ENCODE measurements at regions not wholly inside any gene's neighbourhood (a gene's known extent, or its start where the extent isn't known, plus 50 kb on each side); places are given as distances from the start of the nearest gene placed in this dataset.

DNA sequence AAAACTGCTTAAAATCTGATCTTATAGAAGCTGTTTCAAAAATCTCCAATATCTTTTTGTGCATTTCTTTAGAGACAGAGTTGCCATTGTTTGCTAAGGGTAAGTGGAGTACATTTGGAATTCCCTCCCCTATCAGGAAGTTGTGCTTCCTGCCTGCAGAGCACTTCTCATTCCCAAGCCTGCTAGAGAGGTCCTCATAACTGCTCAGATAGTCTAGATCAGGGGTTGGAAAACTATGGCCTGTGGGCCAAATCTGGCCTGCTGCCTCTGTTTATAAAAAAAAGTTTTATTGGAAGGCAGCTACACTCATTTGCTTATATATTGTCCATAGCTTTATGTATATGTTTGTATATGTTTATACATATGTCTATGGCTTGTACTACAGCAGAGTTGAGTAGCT is 333.7 kb upstream of the PROK2 start:
- DNase-seq, result no peak

DNA sequence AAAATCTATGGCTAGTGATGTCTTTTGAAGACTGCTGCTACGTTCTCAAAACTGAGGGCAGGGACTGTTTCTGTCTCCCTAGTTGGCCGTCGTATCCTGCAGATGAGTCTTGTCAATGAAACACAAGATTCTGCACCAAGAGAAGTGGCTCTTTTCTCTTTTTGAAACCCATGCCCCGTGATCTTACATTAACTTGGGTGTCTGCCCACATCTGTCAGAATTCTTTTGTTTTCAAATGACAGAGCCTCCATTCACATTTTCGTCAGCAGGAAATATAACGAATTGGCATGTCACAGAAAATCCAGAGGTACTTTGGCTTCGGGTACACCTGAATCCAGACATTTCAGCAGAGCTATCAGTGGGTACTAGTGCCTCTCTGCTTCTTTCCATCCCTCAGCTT is 331.3 kb upstream of the PROK2 start:
- no peak for DNase-seq

DNA sequence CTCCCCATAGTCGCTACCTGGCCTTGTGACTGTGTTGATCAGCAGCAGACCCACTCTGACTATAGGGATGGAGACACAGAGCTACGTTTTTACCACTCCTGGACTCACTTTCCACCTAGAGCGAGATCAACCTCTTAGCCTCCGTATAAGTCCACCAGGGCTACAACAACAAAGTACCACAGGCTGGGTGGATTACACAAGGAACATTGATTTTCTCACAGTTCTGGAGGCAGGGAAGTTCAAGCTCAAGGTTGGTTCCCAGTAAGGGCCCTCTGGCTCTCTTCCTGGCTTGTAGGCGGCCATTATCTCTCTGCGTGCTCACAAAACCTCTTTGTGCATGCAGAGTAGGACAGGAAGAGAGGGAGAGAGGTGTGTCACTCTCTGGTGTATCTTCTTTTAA is 330.4 kb upstream of the PROK2 start:
- no peak for DNase-seq

DNA sequence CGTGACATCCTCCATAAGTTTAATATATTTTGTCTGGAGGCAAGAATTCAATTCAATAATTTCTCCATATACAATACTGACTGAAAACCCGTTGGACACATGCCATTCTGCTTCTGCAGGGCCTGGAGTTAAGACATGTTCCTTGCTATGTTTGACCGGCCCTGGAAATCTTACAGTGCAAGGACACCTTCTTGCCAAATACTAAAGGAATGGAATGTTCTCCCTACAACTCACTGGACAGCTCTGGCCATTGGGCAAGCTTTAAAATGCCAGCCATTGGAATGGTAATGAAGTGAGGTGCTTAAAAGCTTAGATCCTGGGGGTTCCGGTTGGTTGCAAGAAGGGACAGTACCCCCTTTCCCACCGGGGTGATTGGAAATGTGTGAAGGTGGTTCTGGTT is 329.8 kb upstream of the PROK2 start:
- no peak for DNase-seq

DNA sequence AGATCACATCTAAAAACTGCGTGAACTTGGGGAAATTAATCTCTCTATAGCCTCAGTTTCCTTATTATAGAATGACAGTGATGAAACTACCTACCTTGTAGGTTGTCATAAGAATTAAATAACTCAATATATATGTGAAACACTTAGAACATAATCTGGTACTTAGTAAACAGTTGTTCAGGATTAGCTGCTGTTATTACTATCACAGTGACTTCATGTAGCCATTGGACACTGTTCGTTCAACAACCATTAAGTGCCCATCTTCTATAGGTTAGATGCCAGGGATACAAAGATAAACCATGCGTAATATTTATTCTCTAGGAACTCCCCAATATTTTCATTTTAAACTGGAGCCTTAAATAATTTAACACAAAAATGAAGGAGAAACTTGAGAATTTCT is 329.0 kb upstream of the PROK2 start:
- no peak for DNase-seq

DNA sequence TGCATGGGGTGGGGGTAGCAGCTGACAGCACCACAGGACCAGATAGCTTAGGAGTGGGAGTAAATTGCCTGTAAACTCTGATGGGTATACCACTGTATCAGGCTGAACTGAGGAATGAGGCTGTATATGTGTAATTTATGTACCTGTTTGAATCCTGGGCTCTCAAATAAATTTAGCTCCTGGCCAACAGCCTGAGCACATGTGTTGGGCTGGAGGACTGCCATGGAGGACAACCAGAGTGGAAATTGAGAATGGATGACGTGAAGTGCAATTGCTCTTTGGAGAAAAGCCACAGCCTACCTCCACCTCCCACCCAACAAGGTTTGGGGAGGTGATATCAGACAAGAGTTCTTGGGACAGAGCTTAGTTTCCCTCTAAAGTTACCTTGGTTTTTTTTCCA is 328.6 kb upstream of the PROK2 start:
- no peak for DNase-seq

DNA sequence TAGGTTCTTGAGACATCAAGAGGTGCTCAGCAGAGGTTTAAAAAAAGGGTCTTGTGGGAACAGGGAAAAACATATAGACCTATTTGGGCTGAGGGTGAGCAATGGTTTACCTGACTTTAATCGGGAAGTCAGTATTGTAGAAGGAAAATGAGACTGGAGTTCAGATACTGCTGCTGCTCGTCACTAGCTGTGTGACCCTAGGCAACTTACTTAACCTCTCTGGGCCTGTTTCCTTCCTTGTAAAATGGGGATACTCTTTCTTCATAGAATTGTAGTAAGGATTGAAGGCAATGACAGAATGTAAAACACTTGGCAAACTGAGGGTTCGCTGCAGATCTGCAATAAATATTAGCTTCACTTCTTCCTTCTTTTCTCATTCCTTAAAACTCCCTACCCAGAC is 327.5 kb upstream of the PROK2 start:
- DNase-seq, result no peak

DNA sequence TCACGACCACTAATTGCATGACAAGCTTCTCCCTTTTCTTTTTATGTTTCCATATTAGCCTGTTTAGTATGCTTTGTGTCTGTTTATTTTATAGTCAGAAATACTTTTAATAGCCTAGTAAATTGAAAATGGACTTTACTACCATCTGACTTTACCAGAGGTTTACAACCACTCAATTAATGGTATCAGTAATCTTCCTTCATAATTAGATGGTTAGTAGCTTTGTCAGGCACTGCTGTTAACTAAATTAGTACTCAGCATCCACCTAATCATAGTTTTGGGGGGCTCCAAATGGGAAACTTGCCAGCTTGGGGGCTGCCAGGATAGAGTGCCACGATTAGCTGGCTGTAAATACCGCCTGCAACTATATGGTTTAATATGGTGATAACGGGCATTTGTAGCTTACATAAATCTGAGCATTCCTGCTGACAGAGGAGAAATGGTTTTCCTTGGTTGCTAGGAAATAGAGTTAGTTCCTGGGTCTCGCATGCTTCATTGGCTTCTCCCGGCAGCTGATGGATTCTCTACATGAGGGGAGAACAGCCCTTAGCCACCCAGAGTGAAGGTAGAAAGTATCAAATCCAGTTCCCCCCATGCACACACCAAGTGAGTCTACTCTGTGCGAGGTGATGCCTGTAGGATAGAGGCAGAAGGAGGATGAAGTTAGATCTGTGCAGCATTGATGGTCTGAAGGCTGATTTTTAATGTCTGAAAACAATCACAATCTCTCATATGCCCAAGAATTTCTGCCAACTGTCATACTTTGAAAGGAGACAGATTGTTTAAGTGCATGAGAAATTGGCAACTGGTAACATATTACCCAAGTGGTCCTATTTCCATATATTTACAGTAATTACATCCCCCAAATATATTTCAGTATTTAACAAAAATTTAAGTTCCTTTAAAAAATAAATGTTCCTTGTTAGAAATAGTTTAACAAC is 326.6 kb upstream of the PROK2 start:
- no peak for DNase-seq

DNA sequence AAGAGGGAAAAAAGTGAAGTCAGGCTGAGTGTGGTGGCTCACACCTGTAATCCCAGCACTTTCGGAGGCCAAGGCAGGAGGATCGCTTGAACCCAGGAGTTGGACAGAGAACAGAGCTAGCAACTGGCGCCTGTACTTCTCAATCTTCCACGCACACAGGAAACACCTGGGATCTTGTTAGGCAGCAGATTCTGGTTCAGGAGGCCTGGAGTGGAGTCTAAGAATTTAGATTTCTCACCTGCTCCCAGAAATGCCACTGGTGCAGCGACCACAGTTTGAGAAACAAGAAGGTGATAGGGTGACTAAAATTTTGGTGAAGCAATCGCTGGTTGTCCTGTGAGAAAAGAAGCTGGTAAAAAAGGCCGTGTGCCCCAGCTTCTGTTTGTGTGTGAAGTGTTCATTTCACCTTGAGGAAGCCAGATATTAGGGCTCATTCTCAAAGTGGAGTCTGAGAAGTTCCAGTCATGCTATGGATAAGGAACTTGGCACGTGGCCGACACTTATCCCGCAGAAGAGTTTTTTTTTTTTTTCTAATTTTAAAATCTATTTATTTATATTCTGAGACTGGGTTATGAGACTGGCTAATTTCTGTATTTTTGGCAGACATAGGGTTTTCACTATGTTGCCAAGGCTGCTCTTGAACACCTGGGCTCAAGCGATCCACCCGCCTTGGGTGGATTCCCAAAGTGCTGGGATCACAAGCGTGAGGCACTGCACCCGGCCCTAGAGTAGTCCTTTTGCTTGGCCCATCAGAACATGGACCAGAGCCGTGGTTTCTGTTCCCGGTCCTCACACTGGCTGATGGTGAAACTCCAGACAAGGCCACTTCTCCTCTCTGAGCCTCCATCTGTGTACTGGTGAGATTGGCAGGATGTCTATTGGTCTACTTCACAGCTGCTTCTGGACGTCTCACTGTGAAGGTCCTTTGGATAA is 324.6 kb upstream of the PROK2 start:
- DNase-seq, result no peak

DNA sequence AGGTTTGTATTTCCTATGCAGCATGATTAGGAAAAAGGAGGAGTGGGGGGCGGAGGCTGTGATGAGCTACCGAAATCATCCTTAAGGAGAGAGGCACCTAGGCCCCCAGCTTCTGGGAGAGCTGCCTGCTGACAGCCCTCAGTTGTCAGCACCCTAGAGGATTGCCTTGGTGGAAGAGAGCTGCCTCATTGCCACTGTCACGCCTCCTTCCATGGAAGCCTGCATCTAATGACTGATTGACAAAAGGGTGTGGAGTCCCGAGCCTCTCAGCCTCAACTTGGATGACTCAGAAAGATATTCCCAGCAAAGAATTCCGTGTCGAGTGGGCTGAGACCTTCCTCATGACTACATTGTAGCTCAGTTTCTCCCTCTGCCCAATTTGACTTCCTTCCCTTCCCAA is 320.4 kb upstream of the PROK2 start:
- no peak for DNase-seq

DNA sequence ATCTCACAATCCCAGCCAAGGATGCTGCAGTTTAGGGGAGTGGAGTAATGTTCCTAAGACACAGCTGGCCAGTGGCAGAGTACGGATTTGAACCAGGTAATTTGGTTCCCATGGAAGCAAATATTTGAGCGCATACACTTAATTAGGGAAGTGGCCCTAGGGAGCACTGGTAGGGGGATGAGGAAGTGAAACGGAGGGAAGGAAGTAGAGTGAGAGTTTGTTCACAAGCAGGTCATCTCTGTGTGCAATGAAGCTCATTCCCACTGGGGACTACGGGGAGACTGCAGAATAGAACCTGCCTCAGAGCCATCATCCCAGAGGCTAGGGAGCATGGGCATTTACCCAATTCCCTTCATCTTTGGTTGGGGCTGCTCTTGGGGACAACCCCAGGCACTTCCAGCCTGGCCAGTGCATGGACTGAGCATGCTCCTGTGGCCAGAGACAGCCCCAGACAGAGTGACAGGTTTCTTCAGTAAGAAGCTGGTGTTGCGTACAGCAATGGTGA is 317.2 kb upstream of the PROK2 start:
- no peak for DNase-seq

DNA sequence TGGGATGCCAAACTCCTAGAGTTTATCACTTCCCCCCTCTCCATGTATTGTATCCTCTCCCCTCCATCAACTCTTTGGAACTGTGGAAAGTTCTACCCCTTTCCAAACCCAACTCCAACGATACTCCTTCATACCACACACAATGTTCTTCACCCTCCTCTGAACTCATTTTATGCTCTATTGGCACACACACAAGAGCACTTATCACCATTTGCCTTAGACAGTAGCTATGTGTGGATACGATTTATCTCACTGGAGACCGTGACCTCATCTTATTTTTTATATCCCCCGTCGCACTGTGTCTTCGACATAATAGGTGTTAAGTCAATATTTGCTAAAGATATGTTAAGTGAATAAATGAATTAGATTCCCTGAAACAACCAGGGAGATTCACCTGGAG is 316.5 kb upstream of the PROK2 start:
- DNase-seq, result no peak

DNA sequence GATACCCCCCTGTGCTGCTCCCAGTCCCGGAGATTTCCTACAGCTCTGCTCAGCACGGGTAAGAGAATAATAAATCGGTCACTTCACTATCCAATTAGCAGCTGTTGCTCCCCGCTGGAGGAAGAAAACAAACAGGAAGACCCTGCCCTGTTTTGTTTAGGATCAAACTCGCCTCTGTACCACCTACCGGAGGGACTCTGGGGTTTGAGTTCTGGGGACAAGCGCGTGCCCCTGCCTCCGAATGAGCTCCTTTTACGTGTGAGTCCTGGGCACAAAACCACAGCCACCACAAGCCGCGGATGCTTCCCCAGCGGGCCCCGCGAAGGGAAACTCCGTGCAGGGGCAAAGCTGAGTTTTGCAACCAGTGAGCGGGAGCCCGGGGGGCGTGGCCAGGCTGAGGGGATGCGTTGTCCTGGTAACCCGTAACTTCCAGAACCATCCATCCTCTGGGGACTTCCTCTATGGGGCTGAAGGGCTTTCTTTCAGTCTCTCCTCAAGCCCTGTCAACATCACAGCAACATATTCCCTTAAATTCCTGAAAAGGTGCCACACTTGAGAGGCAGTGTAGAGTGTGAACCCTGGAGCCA is 315.7 kb upstream of the PROK2 start:
- peak; percentile 44 for DNase-seq

DNA sequence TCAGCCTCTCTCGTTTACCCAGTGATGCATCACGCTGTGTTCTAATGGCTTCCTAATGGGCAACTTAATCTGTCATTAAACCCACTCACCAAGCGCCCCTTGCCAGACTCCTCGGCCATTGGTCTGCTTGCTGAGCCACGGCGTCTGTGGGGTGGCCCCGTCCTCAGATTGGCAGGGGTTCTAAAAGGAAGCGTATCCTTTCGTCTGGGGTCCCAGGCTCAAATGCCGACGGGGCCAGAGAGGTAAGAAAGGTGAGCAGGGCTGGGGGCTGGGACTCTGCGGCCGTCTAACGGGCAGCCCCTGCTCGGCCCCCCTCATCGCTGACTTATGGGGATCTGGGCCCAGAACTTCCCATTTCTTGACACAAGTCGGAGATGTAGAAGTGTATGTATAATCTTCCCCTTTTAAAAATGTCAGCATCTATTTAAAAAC is 315.1 kb upstream of the PROK2 start:
- DNase-seq, result no peak

DNA sequence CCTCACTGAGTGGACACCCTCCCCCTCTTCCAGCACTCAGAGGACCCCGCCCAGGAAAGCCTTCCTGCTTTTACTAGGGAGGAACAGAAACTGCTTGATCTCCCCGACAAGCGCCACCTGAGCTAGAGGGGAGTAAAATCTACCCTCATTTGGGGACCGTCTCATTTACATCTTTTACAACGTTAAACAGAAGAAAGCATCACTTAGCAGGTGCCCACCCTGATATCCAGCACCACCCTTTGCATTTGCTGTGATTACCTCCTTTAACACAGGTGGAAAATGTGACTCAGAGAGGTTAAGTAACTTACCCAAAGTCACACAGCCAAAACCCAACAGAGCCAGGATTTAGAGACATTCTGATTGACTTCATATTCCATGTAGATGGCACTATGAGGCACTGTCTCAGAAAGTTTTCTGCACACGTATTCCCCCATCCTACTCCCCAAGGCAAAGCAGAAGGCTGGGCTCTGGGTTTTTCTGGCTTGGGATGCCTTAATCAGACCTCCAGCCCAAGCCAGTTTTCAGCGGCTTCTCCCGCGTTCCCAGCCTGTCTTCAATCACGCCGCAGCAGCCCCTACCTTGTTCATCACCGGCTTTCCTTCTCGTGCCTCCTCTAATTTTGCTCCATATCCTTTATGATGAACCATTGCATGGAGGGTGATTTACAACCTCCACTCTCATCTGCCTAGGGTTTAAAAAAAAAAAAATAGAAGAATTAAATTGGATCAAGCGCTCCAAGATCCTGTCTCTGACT is 314.6 kb upstream of the PROK2 start:
- DNase-seq, result no peak

DNA sequence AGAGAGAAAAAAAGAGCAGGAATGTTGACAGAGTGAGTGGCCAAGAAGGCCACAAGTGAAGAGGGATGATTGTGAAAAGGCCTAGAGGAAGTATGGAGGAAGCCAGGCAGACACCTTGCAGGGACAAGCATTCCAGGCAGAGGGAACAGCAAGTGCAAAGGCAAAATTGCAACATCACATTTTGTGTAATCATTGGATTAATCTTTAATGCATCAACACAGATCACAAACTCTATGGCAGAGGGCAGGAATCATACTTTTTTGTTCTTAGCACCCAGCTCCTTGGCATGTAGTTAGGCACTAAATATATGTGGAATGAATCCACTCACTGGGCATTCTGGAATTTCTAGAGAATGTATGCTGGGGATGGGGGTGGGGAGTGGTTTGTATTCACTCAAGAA is 312.1 kb upstream of the PROK2 start:
- DNase-seq, result no peak

DNA sequence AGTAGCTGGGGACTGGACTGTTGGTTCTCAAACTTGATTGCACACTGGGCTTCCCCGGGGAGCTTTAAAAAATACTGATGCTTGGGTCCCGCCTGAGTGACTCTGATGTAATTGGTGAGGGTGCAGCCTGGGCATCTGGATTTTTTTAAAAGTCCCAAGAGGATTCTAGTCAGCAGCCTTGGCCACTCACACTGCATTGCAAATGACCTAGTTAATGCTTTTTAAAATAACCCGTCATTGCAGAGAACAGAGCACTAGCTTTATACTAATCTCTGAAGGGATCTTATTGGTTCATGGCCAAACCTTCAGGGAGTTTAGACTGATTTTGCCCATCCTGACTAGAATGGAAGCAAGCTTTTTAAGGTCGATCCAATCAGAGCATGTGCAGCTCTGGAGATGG is 310.6 kb upstream of the PROK2 start:
- DNase-seq, result no peak

DNA sequence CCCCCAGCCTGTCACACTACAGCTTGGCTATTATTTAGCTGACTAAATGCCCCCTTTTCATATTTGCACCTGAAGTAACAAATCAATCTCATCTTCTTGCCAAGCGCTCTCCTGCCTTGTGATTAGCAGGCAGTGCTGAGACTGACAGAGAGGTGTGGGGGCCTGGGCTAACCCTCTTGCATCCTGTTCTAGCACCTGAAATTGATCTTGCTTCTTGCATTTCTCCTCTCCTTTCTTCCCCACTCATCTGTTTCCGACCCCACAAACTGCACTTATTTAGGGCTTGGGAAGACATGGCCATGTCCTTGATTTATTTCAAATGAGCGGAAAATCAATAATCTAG is 309.0 kb upstream of the PROK2 start:
- DNase-seq, result no peak

DNA sequence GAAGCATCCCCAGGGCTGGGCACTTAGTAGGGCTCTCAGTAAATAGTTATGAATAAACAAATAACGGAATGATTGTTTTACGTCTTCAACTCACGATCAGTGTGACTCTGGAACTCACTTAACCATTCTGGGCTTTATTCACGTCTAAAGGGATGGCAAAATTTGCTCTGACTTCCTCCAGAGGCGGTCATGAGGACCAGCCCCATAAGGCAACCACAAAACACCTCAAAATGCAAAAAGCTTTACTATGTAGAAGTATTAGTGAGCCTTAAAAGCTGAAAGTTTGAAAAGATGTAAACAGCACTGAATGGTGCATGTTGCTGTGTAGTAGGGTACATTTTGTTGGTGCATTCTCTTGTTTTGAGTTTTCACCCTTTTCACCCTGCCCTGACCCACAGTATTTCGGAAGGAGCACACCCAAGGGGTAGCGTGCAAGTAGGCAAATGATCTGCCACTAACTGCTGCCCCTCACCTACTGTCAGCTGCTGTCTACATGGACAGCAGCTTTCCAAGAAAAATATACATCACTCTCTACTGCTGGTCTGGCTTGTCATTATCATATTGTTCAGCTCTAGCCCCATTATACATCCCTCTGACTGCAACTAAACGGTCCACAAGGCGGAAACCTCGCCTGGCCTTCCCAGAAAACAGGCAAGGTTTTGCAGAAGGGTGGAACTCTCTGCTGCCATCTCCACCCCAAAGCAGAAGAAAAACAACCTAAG is 308.5 kb upstream of the PROK2 start:
- no peak for DNase-seq

DNA sequence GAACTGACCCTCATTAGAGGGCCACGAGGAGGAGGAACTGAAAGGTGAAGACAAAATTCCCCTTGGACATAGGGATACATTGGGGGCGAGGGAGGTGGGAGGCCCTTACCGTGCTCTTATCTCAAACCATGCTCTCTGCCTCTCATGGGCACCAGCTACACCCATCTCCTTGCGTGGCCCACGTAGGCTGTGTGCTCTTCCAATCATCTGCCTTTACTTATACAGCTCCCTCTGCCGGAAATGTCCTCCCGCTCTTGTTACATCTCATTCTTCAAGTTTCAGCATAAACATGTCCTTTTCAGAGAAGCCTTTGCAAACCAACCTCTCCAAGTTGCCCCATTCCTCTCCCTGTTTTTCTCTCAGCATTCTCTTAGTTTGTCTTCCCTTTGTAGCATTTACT is 307.8 kb upstream of the PROK2 start:
- DNase-seq, result no peak

DNA sequence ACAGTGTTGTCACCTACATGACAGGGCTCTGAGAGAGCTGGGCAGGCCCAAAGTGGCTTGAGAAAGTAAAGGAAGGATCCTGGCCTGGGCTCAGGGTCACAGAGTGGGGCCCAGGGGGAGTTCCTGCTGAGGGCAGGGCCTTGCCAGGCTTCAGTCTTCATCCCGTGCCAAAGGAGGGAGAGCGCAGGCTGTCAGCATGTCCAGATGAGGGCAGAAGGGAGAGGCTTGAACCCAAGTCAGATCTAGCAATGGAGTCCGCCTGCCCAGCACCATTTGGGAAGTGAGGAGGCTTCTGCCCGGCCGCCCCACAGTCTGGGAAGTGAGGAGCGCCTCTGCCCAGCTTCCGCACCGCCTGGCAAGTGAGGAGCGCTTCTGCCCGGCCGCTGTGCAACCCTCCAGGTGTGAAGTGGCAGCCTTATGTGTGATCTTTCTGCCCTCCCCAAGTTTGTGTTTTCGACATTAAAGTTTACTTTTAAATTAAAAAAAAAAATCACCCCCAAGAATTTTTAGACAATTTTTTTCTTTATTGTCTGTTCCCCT is 303.6 kb upstream of the PROK2 start:
- no peak for DNase-seq

DNA sequence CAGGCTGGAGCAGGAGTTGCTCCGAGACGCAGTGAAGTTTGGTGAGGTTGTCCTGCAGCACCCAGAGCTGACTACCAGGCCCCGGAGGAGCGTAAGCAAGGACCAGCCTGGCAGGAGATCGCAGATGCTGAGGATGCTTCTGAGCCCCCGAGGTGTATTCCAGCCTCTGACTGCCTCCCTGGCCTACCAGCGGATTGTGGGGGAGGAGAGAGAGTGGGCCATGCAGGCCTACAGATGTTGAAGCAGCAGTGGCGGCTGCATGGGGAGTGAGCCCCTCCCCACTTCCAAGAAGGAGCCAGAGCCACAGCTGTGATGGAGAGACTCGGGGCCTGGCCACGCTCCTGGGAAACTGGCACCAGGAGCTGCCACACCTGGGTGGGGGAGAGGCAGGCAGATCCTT is 302.5 kb upstream of the PROK2 start:
- no peak for DNase-seq
